ENCODE measurements at regions not wholly inside any gene's neighbourhood (a gene's known extent, or its start where the extent isn't known, plus 50 kb on each side); places are given as distances from the start of the nearest gene placed in this dataset.

DNA sequence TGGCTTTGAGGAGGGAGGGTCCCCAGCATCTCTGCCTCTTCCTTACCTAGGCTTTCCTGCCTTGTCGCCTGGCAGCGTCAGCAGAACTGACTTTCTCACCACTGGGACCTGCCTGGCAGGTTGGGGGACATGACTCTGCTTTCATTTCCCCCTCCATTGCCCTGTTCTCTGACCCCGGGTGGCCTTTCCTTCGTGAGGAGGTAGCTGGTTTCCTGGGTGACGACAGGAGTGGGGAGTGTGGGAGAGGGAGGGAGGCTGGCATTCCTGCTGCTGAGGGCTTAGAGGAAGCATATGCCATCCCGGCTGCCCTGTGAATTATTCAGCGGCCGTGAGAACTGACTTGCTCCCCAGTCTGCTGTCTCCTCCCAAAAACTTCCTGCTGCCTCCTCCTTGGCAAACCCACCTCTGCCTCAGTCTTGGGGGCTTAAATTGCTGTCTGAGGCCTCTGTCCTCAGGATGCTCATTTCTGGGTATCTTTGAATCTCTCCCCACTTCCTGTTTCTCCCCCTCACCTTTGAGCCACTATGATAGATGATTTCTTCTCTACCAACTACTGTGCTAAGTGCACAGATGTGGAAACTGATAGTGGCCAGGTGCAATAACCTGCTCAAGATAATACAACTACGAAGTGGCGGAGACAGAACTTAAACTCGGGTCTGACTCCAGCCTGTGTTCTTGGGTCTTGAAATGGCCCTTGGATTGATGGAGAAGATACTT lies 182.0 kb upstream of the CSF3R start:
- Histone ChIP-seq H3K9me3 (no peaks in the 10 kb centered on the region), H3K4me1 (no peaks in the 10 kb centered on the region), H3K27ac (no peak overlapping the region), H3K36me3 (no peaks in the 10 kb centered on the region), H3K27me3 (peaks cover 0 to 82% (median 0%) of the 10 kb centered on the region in 4 donors), H3K4me3 (no peak overlapping the region)
- intact Hi-C loops (cut with DNase I) = no loop called here
- DNase-seq = no peak
- 46 to 58% methylated on average over 8 to 9 of the region's 11 CpGs for WGBS, 2 donors
- TF ChIP-seq POLR2A (IDR thresholded peaks at IDR 0.05) = no peak

DNA sequence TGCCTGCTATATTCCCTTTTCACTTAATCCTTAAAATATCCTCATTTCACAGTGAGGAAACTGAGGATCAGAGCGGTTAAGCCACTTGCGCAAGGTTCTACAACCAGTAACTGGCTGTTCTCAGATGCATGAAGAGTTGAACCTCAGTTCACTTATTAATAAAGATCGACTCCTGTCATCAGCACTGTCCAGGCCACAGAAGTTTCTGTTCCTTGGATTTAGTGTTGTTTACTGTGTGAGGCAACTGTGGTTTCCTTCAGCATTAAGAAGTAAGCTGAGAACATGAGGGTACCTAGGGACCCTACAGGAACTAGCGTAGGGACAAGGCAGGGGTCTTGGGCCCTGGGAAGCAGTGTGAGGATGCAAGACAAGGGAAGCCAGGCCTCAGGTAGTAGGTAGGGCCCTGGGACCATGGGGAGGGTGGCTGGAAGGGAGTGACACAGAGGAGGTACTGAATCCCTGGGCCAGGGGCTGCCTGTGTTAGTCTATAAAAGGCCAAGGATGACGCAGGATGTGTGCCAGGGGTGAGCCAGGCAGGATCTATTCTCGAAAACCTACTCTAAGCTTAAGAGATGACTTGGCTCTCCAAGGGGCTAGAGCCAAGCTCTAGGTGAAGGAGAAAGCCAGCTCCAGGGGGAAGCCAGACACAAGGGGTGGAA lies 181.2 kb upstream of the CSF3R start:
- TF ChIP-seq, protein P1, sequence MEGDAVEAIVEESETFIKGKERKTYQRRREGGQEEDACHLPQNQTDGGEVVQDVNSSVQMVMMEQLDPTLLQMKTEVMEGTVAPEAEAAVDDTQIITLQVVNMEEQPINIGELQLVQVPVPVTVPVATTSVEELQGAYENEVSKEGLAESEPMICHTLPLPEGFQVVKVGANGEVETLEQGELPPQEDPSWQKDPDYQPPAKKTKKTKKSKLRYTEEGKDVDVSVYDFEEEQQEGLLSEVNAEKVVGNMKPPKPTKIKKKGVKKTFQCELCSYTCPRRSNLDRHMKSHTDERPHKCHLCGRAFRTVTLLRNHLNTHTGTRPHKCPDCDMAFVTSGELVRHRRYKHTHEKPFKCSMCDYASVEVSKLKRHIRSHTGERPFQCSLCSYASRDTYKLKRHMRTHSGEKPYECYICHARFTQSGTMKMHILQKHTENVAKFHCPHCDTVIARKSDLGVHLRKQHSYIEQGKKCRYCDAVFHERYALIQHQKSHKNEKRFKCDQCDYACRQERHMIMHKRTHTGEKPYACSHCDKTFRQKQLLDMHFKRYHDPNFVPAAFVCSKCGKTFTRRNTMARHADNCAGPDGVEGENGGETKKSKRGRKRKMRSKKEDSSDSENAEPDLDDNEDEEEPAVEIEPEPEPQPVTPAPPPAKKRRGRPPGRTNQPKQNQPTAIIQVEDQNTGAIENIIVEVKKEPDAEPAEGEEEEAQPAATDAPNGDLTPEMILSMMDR (IDR thresholded peaks at IDR 0.05) = no peak
- no peak for TF ChIP-seq POLR2A (IDR thresholded peaks at IDR 0.05)
- H3K27ac ChIP-seq = no peak overlapping the region
- no peaks in the 10 kb centered on the region for H3K36me3 ChIP-seq
- no peak overlapping the region for H3K4me3 ChIP-seq
- H3K9me3 ChIP-seq = no peaks in the 10 kb centered on the region
- intact Hi-C loops (cut with DNase I) = no loop called here
- WGBS, 2 donors = 77 to 86% methylated on average over 6 of the region's 6 CpGs
- DNase-seq = no peak
- no peaks in the 10 kb centered on the region for H3K4me1 ChIP-seq
- H3K27me3 ChIP-seq = peaks cover 0 to 80% (median 0%) of the 10 kb centered on the region in 4 donors

DNA sequence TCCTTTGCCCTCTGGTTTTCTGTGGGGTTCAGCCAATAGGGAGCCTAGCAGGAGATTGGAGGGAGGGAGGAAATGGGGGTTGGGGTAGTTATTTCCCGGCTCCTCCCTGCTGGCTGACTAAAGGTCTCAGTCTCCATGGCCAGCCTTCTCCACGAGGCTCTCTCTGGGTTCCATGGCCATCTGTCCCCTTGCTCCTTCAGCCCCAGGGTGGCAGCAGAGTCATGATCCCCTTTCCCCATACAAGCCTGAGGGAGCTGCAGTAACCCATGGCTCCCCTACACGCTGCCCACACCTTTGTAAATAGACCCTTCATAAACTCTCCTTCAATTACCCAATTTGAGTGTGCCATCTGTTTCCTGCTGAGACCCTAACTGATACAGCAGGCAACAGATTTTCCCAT lies 176.1 kb upstream of the CSF3R start:
- Histone ChIP-seq H3K9me3 (no peaks in the 10 kb centered on the region), H3K27me3 (peaks cover 0 to 79% (median 0%) of the 10 kb centered on the region in 4 donors), H3K27ac (no peak overlapping the region), H3K4me3 (no peak overlapping the region), H3K36me3 (no peaks in the 10 kb centered on the region), H3K4me1 (no peaks in the 10 kb centered on the region)
- no peak for TF ChIP-seq POLR2A (IDR thresholded peaks at IDR 0.05)
- TF ChIP-seq, protein P1 (IDR thresholded peaks at IDR 0.05) = no peak
- 27 to 32% methylated on average over 2 to 3 of the region's 3 CpGs for WGBS, 2 donors
- intact Hi-C loops (cut with DNase I) = no loop called here
- no peak for DNase-seq

DNA sequence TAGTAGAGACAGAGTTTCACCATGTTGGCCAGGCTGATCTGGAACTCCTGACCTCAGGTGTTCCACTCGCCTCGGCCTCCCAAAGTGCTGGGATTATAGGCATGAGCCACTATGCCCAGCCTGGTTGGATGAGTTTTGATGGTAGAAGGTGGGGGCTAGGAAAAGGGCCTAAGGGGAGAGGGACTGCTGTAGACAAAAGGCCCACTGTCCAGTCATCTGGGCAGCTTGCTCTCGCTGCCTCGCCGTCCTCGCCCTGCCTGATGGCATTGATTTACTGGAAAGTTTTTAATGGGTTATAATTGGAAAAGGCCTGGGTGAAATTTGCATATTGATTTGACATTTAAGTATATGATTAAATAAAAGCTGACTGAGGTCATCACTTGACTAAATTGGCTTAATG lies 175.1 kb upstream of the CSF3R start:
- DNase-seq = no peak
- H3K36me3 ChIP-seq = no peaks in the 10 kb centered on the region
- no peaks in the 10 kb centered on the region for H3K4me1 ChIP-seq
- peaks cover 0 to 79% (median 0%) of the 10 kb centered on the region in 4 donors for H3K27me3 ChIP-seq
- whole genome bisulfite sequencing, 2 donors = 63 to 84% methylated on average over 4 to 6 of the region's 6 CpGs
- H3K9me3 ChIP-seq = no peaks in the 10 kb centered on the region
- no peak overlapping the region for H3K4me3 ChIP-seq
- TF ChIP-seq, protein P1 (IDR thresholded peaks at IDR 0.05) = no peak
- TF ChIP-seq POLR2A (IDR thresholded peaks at IDR 0.05) = no peak
- intact Hi-C loops (cut with DNase I) = no loop called here
- H3K27ac ChIP-seq = no peak overlapping the region

DNA sequence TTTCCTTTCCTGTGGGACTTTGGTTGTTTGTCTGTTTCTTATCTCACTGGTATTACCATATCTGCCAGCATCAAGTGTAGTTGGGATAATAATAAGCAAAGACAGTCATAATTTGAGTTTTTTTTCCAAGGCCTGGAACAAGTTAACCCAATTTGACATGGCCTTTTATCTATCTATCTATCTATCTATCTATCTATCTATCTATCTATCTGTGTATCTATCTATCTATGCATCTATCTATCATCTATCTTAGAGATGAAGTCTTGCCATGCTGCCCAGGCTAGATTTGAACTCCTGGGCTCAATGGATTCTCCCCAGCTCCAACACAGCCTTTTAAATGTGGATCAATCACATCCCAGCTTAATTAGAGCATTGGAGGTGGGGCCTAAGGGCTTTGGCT lies 174.1 kb upstream of the CSF3R start:
- Histone ChIP-seq H3K4me1 (no peaks in the 10 kb centered on the region), H3K4me3 (no peak overlapping the region), H3K36me3 (no peaks in the 10 kb centered on the region), H3K27ac (no peak overlapping the region), H3K9me3 (no peaks in the 10 kb centered on the region), H3K27me3 (peaks cover 0 to 80% (median 0%) of the 10 kb centered on the region in 4 donors)
- intact Hi-C loops (cut with DNase I) = no loop called here
- DNase-seq = no peak
- TF ChIP-seq, protein P1 (IDR thresholded peaks at IDR 0.05) = no peak
- no peak for TF ChIP-seq POLR2A (IDR thresholded peaks at IDR 0.05)

Data from esophagus squamous epithelium (tissue), 5 donors.